NCI-H2081 treated with DMSO at 0.1 percent for 48 hours (cell line): ENCODE measurements at regions not wholly inside any gene's neighbourhood (a gene's known extent, or its start where the extent isn't known, plus 50 kb on each side); places are given as distances from the start of the nearest gene placed in this dataset.

Source experiments
- DNase-seq: peaks from one replicate; lab custom pipeline; 2025; lab: John Stamatoyannopoulos, UW

GRCh38 chr7:17130281-17131059 is 168.0 kb upstream of the AHR start:
- DNase-seq = no peak

GRCh38 chr7:17131060-17131345 is 167.4 kb upstream of the AHR start:
- DNase-seq = no peak

GRCh38 chr7:17131983-17132655 is 166.3 kb upstream of the AHR start:
- DNase-seq = no peak

GRCh38 chr7:17132726-17133125 is 165.7 kb upstream of the AHR start:
- no peak for DNase-seq

GRCh38 chr7:17133977-17134376 is 164.5 kb upstream of the AHR start:
- no peak for DNase-seq

DNA sequence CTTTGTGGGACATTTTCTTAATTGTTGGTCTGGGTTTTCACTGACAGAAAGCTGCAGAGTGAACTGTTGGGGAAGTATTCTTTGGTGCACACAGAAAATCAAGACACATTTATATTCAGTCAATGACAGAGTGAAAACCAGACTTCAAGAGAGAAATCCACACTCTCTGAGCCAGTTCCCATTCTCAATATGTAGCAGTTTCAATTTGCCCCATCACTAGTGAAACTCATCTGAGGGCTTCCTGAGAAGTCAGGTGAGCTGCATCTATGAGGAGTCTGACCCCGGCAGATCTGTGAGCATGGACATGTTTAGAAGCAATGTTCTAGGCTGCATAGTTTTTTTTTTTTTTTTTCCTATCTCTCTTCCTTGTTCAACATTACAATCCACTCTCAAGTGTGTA is 163.7 kb upstream of the AHR start:
- DNase-seq = no peak

DNA sequence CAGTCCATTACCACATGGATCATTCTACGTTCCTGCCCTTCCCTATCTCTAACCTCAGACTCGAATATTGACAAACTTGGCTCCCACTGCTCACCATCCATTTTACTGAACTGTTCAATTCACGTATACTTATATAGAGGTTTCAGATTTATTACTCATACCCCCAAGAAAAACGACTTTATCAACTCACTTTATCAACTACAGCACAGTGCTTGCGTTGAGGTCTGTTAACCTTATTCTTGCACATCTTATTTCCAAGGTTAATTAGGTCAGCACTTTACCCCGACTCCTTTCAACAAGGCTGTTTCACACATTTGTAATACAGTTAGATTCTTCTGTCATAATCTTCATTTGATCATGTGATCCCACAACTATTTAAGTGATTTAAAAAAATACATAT is 162.3 kb upstream of the AHR start:
- no peak for DNase-seq

GRCh38 chr7:17139081-17139480 is 159.4 kb upstream of the AHR start:
- no peak for DNase-seq

DNA sequence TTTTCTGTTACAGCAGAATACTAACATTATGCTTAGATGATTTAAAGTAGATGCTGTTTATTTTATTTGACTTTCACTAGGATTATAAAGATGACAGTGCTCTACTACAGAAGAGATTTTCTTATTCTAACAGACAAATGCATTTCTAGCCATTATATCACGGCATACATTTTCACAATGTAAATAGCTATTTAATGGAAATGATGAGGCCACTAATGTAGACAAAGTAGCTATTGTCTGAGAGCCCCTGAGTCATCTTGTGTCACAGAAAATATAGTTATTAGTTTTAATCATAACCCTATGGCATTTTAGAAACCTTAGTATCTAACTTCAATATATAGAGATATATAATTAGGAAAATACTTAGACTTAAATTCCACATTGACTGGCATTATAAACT is 158.0 kb upstream of the AHR start:
- DNase-seq = no peak

DNA sequence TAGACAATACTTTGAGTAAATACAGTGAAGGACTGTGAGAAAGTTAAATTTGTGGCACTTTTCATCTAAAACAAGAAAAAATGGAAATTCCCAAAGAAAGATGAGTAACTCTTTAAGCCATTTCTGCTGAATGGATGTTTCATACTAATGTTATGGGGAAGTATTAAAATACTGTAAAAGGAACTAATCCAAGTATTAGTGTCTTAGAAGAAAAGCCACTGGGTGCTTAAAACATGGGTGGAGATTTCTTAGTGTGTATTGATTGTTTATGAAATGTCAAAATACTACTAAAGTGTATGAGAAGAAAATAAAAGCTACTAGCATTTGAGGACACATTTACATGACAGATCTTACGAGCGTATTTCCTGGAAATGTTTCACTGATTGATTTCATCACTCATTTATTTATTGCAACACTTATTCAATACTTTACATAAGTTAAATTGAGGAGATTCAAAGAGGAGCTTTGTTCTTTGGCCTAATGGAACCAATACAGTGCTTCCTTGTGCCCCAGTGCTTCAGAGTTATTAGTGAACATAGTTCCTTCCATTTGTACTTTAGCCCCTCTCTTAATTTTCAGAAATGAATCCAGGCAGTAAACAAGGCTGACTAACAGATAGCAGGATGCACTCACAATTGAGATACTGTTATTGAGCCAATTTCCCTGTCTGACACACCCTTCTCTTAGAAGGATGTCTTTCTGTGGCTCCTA is 155.5 kb upstream of the AHR start:
- DNase-seq = no peak

DNA sequence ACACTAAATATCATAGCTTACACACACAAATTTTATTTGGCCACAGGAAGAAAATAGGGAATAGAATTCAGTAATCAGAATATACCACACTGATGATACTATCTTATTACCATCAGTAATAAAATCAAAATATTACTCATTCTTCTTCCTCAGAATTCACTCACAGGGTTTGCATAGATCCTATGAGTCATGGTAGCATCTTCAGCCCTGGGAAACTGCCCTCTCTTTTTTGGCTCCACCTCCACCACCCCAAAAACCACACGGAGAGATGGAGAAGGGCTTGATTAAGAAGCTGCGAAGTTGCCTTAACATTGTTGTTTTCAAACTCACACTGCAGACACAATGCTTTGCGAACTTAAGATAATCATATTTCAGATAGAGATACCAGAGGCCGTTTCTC is 154.1 kb upstream of the AHR start:
- no peak for DNase-seq

DNA sequence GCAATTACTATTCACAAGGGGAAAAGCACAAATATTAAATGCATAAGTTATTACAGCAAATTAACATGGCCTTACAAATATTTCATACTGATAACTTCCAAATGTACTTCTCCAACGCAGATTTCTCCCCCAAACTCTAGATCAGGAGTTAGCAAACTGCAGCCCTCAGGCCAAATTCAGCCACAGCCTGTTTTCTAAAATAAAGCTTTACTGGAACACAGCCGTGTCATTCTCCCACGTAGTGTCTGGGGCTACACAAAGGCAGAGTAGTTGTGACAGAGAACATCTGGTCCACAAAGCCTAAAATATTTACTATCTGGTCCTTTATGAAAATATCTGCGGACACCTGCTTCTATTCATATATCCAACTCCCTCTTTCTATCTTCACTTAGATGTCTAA is 151.8 kb upstream of the AHR start:
- DNase-seq = no peak

- no peak for DNase-seq
These were observed 151.0 kb upstream of the AHR start for GRCh38 chr7:17147409-17147808.

GRCh38 chr7:17150018-17150417 is 148.4 kb upstream of the AHR start:
- no peak for DNase-seq

- DNase-seq = no peak
These were observed 145.7 kb upstream of the AHR start for GRCh38 chr7:17152721-17153120.

GRCh38 chr7:17153536-17153935 is 144.9 kb upstream of the AHR start:
- DNase-seq = no peak

GRCh38 chr7:17155529-17155928 is 142.9 kb upstream of the AHR start:
- no peak for DNase-seq

- no peak for DNase-seq
These were observed 140.2 kb upstream of the AHR start for GRCh38 chr7:17158261-17158660.

DNA sequence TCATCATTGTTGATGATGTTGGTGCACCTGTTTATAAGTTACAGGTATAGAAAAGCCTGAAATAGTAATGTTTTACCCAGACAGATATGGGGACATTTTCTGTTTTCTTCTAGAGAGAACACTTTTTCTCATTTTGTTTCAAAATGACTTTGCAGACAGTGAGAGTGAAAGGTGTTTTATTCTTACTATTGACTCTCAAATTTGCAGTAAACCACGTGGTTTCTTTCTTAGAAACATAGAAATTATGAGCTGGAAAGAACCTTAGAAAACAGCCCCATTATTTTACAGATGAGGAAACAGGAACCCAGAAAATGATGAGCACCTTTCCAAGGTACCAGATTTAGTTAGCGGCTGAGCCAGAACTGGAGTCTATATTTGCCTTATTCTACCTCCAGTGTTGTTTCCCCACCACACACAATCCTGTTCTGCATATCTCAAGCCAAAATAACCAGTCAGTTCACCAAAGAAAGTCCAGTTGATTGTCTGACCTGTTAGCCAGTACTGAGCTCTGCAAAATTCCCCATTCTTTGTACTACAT is 138.9 kb upstream of the AHR start:
- no peak for DNase-seq

DNA sequence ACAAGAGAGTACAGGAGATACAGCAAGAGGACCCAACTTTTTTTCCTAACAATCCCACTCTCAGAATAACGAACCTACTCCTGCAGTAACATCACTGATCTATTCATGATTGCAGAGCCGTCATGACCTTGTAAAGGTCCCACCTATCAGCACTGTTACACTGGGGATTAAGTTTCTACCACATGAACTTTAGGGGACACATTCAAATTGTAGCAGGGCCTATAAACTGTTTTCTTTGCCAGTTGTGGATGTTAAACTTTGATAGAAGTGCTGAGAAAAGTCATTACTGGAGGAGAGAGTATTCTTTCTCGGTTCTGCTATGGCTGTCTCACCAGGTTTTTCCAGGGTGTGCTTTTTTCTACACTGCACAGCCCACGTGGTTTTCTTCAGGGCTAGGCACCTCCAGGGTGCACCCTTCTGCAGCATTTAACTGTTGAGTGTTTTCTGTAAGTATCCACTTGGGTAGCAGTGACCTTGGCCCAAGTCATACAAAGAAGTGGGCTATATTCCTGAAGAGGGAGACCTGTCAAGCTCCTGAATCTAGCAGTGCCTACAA is 131.6 kb upstream of the AHR start:
- DNase-seq = no peak

- DNase-seq = no peak
These were observed 130.0 kb upstream of the AHR start for GRCh38 chr7:17168416-17168815.

DNA sequence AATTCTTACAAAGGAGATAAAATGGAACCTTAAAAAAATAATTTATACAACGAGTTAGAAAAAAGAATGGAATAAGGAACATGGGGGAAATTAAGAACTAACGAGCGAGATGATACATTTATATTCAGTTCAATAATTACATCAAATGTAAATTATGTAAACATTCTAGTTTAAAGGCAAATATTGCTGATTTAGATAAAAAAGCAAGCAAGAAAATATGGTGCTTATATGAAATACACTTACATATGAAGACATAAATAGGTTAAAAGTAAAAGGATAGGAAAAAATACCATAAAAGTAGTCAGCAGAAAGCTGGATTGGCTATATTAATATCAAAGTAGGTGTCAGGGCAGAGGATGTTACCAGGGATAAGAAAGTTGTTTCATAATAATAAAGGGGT is 127.0 kb upstream of the AHR start:
- DNase-seq = no peak
